SK-N-SH (cell line): ENCODE measurements at regions not wholly inside any gene's neighbourhood (a gene's known extent, or its start where the extent isn't known, plus 50 kb on each side); places are given as distances from the start of the nearest gene placed in this dataset.

ENCODE experiments used
- CHD2 ChIP-seq: fragments of 150-350 bp; IDR thresholded peaks from 2 replicates; pipeline ENCODE4 v1.6.1; 2018; ENCODE audit warnings: low read length; ENCODE audit not compliant: partially characterized antibody
- EZH2phosphoT487 ChIP-seq: fragments of 200-600 bp; sonication (generic); IDR thresholded peaks from 2 replicates; pipeline ENCODE4 v1.6.1; 2017; ENCODE audit warnings: low read depth, mixed run types, mild to moderate bottlenecking, antibody characterized with exemption, moderate library complexity, borderline replicate concordance
- FOXM1 ChIP-seq: IDR thresholded peaks from 2 replicates; pipeline ENCODE4 v1.4.0; 2012; ENCODE audit warnings: low read depth, mild to moderate bottlenecking
- JUND ChIP-seq: IDR thresholded peaks from 2 replicates; pipeline ENCODE4 v1.4.0; 2012
- RFX5 ChIP-seq: IDR thresholded peaks from 2 replicates; pipeline ENCODE4 v1.6.1; 2012; ENCODE audit warnings: mild to moderate bottlenecking, improper control_type of control experiment, low read length
- RXRA ChIP-seq: IDR thresholded peaks from 2 replicates; pipeline ENCODE4 v1.4.0; 2012; ENCODE audit warnings: low read depth, mild to moderate bottlenecking, borderline replicate concordance
- SIN3A ChIP-seq: IDR thresholded peaks from 2 replicates; pipeline ENCODE4 v1.6.1; 2012; ENCODE audit warnings: low read depth, mild to moderate bottlenecking, low read length, moderate library complexity, borderline replicate concordance
- TCF12 ChIP-seq: IDR thresholded peaks from 2 replicates; pipeline ENCODE4 v1.4.0; 2012
- USF2 ChIP-seq: fragments of 150-350 bp; IDR thresholded peaks from 2 replicates; pipeline ENCODE4 v1.6.1; 2017; ENCODE audit warnings: antibody characterized with exemption, low read length, low read depth, borderline replicate concordance
- YY1 ChIP-seq: IDR thresholded peaks from 2 replicates; pipeline ENCODE4 v1.4.0; 2012; ENCODE audit warnings: low read depth, mild to moderate bottlenecking
- TF ChIP-seq, protein P1 (sequence below): fragments of 200-600 bp; sonication (generic); IDR thresholded peaks from 2 replicates; pipeline ENCODE4 v1.6.1; 2017; ENCODE audit warnings: antibody characterized with exemption, mild to moderate bottlenecking, moderate library complexity
- TF ChIP-seq, protein P2 (sequence below): IDR thresholded peaks from 2 replicates; pipeline ENCODE4; 2012
- TF ChIP-seq, protein P3 (sequence below): IDR thresholded peaks from 2 replicates; pipeline ENCODE4 v1.4.0; 2012; ENCODE audit warnings: low read depth, borderline replicate concordance

DNA sequence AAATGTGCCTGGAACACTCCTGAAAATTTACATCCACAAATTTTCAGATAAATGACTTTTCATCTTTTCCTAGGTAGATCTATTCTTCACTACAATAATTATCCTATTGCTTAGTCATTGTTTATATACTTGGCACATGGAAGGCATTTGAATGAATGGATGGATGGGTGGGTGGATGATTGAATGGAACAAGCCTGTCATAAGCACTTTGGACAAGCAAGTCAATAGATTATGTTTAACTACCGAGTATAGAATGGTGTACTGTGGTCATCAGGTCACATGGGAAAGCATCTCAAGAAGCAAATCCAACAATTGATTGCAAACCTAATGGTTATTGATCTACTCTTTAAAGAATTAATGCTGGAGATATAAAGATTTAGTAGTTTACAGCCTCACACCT is 114.4 kb upstream of the DMRTA1 start:
- TF ChIP-seq, protein P1, sequence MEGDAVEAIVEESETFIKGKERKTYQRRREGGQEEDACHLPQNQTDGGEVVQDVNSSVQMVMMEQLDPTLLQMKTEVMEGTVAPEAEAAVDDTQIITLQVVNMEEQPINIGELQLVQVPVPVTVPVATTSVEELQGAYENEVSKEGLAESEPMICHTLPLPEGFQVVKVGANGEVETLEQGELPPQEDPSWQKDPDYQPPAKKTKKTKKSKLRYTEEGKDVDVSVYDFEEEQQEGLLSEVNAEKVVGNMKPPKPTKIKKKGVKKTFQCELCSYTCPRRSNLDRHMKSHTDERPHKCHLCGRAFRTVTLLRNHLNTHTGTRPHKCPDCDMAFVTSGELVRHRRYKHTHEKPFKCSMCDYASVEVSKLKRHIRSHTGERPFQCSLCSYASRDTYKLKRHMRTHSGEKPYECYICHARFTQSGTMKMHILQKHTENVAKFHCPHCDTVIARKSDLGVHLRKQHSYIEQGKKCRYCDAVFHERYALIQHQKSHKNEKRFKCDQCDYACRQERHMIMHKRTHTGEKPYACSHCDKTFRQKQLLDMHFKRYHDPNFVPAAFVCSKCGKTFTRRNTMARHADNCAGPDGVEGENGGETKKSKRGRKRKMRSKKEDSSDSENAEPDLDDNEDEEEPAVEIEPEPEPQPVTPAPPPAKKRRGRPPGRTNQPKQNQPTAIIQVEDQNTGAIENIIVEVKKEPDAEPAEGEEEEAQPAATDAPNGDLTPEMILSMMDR, result no peak
- TF ChIP-seq, protein P2, sequence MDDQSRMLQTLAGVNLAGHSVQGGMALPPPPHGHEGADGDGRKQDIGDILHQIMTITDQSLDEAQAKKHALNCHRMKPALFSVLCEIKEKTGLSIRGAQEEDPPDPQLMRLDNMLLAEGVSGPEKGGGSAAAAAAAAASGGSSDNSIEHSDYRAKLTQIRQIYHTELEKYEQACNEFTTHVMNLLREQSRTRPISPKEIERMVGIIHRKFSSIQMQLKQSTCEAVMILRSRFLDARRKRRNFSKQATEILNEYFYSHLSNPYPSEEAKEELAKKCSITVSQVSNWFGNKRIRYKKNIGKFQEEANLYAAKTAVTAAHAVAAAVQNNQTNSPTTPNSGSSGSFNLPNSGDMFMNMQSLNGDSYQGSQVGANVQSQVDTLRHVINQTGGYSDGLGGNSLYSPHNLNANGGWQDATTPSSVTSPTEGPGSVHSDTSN, result no peak
- TF ChIP-seq JUND, result no peak
- no peak for TF ChIP-seq RFX5
- no peak for TF ChIP-seq FOXM1
- no peak for TF ChIP-seq USF2
- no peak for TF ChIP-seq SIN3A
- TF ChIP-seq CHD2, result no peak
- TF ChIP-seq, protein P3, sequence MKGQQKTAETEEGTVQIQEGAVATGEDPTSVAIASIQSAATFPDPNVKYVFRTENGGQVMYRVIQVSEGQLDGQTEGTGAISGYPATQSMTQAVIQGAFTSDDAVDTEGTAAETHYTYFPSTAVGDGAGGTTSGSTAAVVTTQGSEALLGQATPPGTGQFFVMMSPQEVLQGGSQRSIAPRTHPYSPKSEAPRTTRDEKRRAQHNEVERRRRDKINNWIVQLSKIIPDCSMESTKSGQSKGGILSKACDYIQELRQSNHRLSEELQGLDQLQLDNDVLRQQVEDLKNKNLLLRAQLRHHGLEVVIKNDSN, result no peak
- TF ChIP-seq RXRA, result no peak
- TF ChIP-seq EZH2phosphoT487, result no peak
- TF ChIP-seq YY1, result no peak
- TF ChIP-seq TCF12, result no peak
